Liver (tissue), 8 donors: ENCODE measurements at regions not wholly inside any gene's neighbourhood (a gene's known extent, or its start where the extent isn't known, plus 50 kb on each side); places are given as distances from the start of the nearest gene placed in this dataset.

Source experiments
- DNase-seq: peaks from one replicate; pipeline ENCODE4 v3.0.0-alpha.2; 2017; ENCODE audit warnings: low spot score
- H3K27ac ChIP-seq, 2 donors: one replicate each; pipeline ENCODE4 v1.7.0; 2013; ENCODE audit warnings: inconsistent platforms in 2 of 2, low read length in 2 of 2, control low read depth in 1 of 2, low read depth in 1 of 2, mild to moderate bottlenecking in 1 of 2
- H3K27me3 ChIP-seq, 4 donors: one replicate each; pipeline versions ENCODE4 v1.6.1 to v1.7.0; 2013; ENCODE audit warnings: low read length in 3 of 4, inconsistent platforms in 1 of 4, mild to moderate bottlenecking in 1 of 4, moderate library complexity in 1 of 4; ENCODE audit not compliant: control insufficient read depth in 4 of 4, insufficient read depth in 4 of 4
- H3K36me3 ChIP-seq, 4 donors: one replicate each; pipeline versions ENCODE4 v1.6.1 to v1.7.0; 2013; ENCODE audit warnings: low read length in 3 of 4, mild to moderate bottlenecking in 3 of 4, low read depth in 1 of 4, moderate library complexity in 1 of 4; ENCODE audit not compliant: control insufficient read depth in 4 of 4, insufficient read depth in 3 of 4
- H3K4me1 ChIP-seq, 4 donors: one replicate each; pipeline versions ENCODE4 v1.6.1 to v1.7.0; 2013; ENCODE audit warnings: low read length in 3 of 4, mild to moderate bottlenecking in 3 of 4, moderate library complexity in 1 of 4; ENCODE audit not compliant: control insufficient read depth in 4 of 4, insufficient read depth in 4 of 4
- H3K4me3 ChIP-seq, 3 donors: one replicate each; pipeline versions ENCODE4 v1.6.1 to v1.7.0; 2013; ENCODE audit warnings: low read length in 3 of 3, control low read depth in 1 of 3, low read depth in 1 of 3, mild to moderate bottlenecking in 1 of 3
- H3K9ac ChIP-seq, 2 donors: one replicate each; pipeline ENCODE4 v1.7.0; 2013; ENCODE audit warnings: low read length in 2 of 2, mild to moderate bottlenecking in 2 of 2, moderate library complexity in 2 of 2, control low read depth in 1 of 2, low read depth in 1 of 2
- H3K9me3 ChIP-seq, 4 donors: one replicate each; pipeline versions ENCODE4 v1.6.1 to v1.7.0; 2013; ENCODE audit warnings: low read length in 3 of 4; ENCODE audit not compliant: control insufficient read depth in 4 of 4
- ATF3 ChIP-seq: IDR thresholded peaks from 2 replicates; pipeline ENCODE4 v1.6.1; 2016; ENCODE audit warnings: antibody characterized with exemption
- CTCF ChIP-seq: fragments of 150-350 bp; IDR thresholded peaks from 2 replicates; pipeline ENCODE4 v1.5.1; 2017; ENCODE audit warnings: improper control_type of control experiment, low read depth, low read length; ENCODE audit not compliant: missing input control
- EGR1 ChIP-seq, 2 donors: IDR thresholded peaks; 2 replicates each; pipeline ENCODE4 v1.6.1; 2016 to 2018; ENCODE audit warnings: antibody characterized with exemption in 2 of 2, low read depth in 2 of 2
- FOXA1 ChIP-seq: IDR thresholded peaks from 2 replicates; pipeline ENCODE4 v1.6.1; 2016; ENCODE audit warnings: antibody characterized with exemption
- FOXA2 ChIP-seq: IDR thresholded peaks from 2 replicates; pipeline ENCODE4 v1.6.1; 2016; ENCODE audit warnings: antibody characterized with exemption
- GABPA ChIP-seq, 2 donors: IDR thresholded peaks in 1 of 2; conservative IDR thresholded peaks in 1 of 2; 2 replicates each; pipeline ENCODE4 v1.6.1; 2016; ENCODE audit warnings: antibody characterized with exemption in 2 of 2, mild to moderate bottlenecking in 1 of 2, moderate library complexity in 1 of 2
- HNF4A ChIP-seq, 2 donors: conservative IDR thresholded peaks; 2 replicates each; pipeline ENCODE4 v1.6.1; 2016; ENCODE audit warnings: antibody characterized with exemption in 2 of 2, mild to moderate bottlenecking in 2 of 2
- HNF4G ChIP-seq: IDR thresholded peaks from 2 replicates; pipeline ENCODE4 v1.6.1; 2016; ENCODE audit warnings: antibody characterized with exemption
- JUND ChIP-seq, 2 donors: IDR thresholded peaks; 2 replicates each; pipeline ENCODE4 v1.6.1; 2016; ENCODE audit warnings: antibody characterized with exemption in 2 of 2
- MAX ChIP-seq: IDR thresholded peaks from 2 replicates; pipeline ENCODE4 v1.6.1; 2016; ENCODE audit warnings: antibody characterized with exemption
- NR2F2 ChIP-seq: IDR thresholded peaks from 2 replicates; pipeline ENCODE4 v1.6.1; 2016; ENCODE audit warnings: antibody characterized with exemption
- RAD21 ChIP-seq, 2 donors: IDR thresholded peaks; 2 replicates each; pipeline ENCODE4 v1.6.1; 2016; ENCODE audit warnings: antibody characterized with exemption in 2 of 2, mild to moderate bottlenecking in 2 of 2
- REST ChIP-seq: IDR thresholded peaks from 2 replicates; pipeline ENCODE4 v1.6.1; 2016; ENCODE audit warnings: antibody characterized with exemption, mild to moderate bottlenecking
- RXRA ChIP-seq, 2 donors: IDR thresholded peaks; 2 replicates each; pipeline ENCODE4 v1.6.1; 2017 to 2018; ENCODE audit warnings: antibody characterized with exemption in 2 of 2, mild to moderate bottlenecking in 1 of 2
- SP1 ChIP-seq: IDR thresholded peaks from 2 replicates; pipeline ENCODE4 v1.6.1; 2018; ENCODE audit warnings: antibody characterized with exemption, mild to moderate bottlenecking
- TAF1 ChIP-seq: conservative IDR thresholded peaks from 2 replicates; pipeline ENCODE4 v1.6.1; 2016; ENCODE audit warnings: antibody characterized with exemption, mild to moderate bottlenecking
- YY1 ChIP-seq: IDR thresholded peaks from 2 replicates; pipeline ENCODE4 v1.6.1; 2016; ENCODE audit warnings: antibody characterized with exemption, mild to moderate bottlenecking
- ZBTB33 ChIP-seq: IDR thresholded peaks from 2 replicates; pipeline ENCODE4 v1.6.1; 2016; ENCODE audit warnings: antibody characterized with exemption
- WGBS: extraction: QIAGEN DNeasy Blood & Tissue Kit; methylation state at CpG from one replicate; pipeline ENCODE4 v1.1.7; 2013; 5-methylcytosine and 5-hydroxymethylcytosine counted together
- donor health status: healthy.
- donor health status: healthy.
- donor health status: healthy.
- donor health status: healthy.
- donor health status: healthy.

GRCh38 chr3:64445944-64446300 lies 220.7 kb upstream of the PRICKLE2 start (continued):
- TF ChIP-seq HNF4G (no peak), SP1 (no peak)

GRCh38 chr3:64445109-64445943 lies 220.1 kb upstream of the PRICKLE2 start:
- H3K9me3 ChIP-seq: no peaks in the 10 kb centered on the region
- no peak overlapping the region for H3K9ac ChIP-seq
- H3K4me3 ChIP-seq: peak overlapping the region in 2 of 3 donors; percentile 16 to 56
- no peak for DNase-seq
- H3K27ac ChIP-seq: no peak overlapping the region
- TF ChIP-seq YY1 (no peak), CTCF (no peak), ZBTB33 (no peak), GABPA (IDR thresholded peaks at IDR 0.05 in 1 of 2, conservative IDR thresholded peaks at IDR 0.05 in 1 of 2) (no peak), TAF1 (no peak), ATF3 (no peak), HNF4G (no peak), MAX (no peak), HNF4A (conservative IDR thresholded peaks at IDR 0.05) (no peak), REST (no peak), NR2F2 (no peak), FOXA1 (no peak), EGR1 (IDR thresholded peaks at IDR 0.05; ENCODE audit: low read depth in 2 of 2) (no peak), SP1 (no peak), RAD21 (IDR thresholded peaks at IDR 0.05) (no peak), JUND (IDR thresholded peaks at IDR 0.05) (no peak), RXRA (IDR thresholded peaks at IDR 0.05) (no peak), FOXA2 (no peak)
- peaks cover 4 to 21% (median 15%) of the 10 kb centered on the region in 4 donors for H3K27me3 ChIP-seq
- H3K4me1 ChIP-seq: peaks cover 4 to 10% (median 9%) of the 10 kb centered on the region in 4 donors
- 4% methylated on average over 79 of the region's 79 CpGs for WGBS
- no peaks in the 10 kb centered on the region for H3K36me3 ChIP-seq
